ENCODE measurements at regions not wholly inside any gene's neighbourhood (a gene's known extent, or its start where the extent isn't known, plus 50 kb on each side); places are given as distances from the start of the nearest gene placed in this dataset.

DNA sequence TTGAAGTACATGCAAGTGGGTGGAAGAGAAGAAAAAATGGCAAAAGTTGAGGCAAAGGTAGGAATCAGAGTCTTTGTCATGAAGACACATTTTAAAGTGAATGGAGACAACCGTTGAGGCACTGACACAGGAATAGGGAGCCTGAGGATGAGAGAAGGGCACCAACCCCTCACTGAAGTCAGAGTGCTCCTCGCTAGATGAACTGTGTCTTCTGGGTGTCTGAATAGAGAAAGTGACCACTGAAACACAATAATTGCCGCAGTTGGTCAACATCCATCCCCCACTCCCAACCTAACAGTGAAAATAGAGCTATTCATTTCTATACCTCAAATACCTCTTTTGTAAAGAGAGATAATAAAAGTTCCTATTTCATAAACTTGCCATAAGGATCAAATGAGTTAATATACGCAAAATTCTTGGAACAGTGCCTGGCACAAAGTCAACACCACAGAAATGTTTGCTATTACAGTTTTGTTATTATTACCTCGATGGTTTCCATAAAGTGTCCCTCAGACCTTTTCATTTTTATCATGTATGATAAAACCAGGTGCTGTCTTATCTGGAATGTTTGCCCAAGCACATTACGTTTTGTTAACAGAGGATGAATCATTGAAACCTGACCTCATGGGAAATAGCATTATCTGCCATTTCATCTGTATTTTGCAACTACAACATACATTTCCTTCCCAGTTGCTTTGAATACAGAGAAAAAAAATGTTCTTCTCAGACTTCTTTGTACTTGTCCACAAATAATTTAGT, 61.8 kb upstream of the SP4 start:
- TF ChIP-seq MLX (CRISPR knock-in tag; IDR thresholded peaks at IDR 0.05) (no peak), AFF4 (CRISPR knock-in tag; IDR thresholded peaks at IDR 0.05; ENCODE audit: borderline replicate concordance) (no peak), MYBL2 (CRISPR knock-in tag; IDR thresholded peaks at IDR 0.05) (no peak), E2F4 (CRISPR knock-in tag; IDR thresholded peaks at IDR 0.05; ENCODE audit: borderline replicate concordance, low read depth) (no peak), MAX (CRISPR knock-in tag; IDR thresholded peaks at IDR 0.05) (no peak), ELF4 (CRISPR knock-in tag; IDR thresholded peaks at IDR 0.05; ENCODE audit: low read depth) (no peak), CREM (CRISPR knock-in tag; IDR thresholded peaks at IDR 0.05) (no peak), ATF2 (CRISPR knock-in tag; IDR thresholded peaks at IDR 0.05; ENCODE audit: borderline replicate concordance, low read depth) (no peak)
- TF ChIP-seq, protein P1, sequence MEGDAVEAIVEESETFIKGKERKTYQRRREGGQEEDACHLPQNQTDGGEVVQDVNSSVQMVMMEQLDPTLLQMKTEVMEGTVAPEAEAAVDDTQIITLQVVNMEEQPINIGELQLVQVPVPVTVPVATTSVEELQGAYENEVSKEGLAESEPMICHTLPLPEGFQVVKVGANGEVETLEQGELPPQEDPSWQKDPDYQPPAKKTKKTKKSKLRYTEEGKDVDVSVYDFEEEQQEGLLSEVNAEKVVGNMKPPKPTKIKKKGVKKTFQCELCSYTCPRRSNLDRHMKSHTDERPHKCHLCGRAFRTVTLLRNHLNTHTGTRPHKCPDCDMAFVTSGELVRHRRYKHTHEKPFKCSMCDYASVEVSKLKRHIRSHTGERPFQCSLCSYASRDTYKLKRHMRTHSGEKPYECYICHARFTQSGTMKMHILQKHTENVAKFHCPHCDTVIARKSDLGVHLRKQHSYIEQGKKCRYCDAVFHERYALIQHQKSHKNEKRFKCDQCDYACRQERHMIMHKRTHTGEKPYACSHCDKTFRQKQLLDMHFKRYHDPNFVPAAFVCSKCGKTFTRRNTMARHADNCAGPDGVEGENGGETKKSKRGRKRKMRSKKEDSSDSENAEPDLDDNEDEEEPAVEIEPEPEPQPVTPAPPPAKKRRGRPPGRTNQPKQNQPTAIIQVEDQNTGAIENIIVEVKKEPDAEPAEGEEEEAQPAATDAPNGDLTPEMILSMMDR (IDR thresholded peaks at IDR 0.05), result no peak
- TF ChIP-seq, protein P2, sequence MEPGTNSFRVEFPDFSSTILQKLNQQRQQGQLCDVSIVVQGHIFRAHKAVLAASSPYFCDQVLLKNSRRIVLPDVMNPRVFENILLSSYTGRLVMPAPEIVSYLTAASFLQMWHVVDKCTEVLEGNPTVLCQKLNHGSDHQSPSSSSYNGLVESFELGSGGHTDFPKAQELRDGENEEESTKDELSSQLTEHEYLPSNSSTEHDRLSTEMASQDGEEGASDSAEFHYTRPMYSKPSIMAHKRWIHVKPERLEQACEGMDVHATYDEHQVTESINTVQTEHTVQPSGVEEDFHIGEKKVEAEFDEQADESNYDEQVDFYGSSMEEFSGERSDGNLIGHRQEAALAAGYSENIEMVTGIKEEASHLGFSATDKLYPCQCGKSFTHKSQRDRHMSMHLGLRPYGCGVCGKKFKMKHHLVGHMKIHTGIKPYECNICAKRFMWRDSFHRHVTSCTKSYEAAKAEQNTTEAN (CRISPR knock-in tag; IDR thresholded peaks at IDR 0.05), result no peak
